ENCODE measurements at regions not wholly inside any gene's neighbourhood (a gene's known extent, or its start where the extent isn't known, plus 50 kb on each side); places are given as distances from the start of the nearest gene placed in this dataset.

GRCh38 chr1:106217765-106218164 lies 838.7 kb upstream of the PRMT6 start:
- TF ChIP-seq EZH2phosphoT487 (IDR thresholded peaks at IDR 0.05; ENCODE audit: borderline replicate concordance, low read depth, low read length), result no peak
- TF ChIP-seq, protein P1, sequence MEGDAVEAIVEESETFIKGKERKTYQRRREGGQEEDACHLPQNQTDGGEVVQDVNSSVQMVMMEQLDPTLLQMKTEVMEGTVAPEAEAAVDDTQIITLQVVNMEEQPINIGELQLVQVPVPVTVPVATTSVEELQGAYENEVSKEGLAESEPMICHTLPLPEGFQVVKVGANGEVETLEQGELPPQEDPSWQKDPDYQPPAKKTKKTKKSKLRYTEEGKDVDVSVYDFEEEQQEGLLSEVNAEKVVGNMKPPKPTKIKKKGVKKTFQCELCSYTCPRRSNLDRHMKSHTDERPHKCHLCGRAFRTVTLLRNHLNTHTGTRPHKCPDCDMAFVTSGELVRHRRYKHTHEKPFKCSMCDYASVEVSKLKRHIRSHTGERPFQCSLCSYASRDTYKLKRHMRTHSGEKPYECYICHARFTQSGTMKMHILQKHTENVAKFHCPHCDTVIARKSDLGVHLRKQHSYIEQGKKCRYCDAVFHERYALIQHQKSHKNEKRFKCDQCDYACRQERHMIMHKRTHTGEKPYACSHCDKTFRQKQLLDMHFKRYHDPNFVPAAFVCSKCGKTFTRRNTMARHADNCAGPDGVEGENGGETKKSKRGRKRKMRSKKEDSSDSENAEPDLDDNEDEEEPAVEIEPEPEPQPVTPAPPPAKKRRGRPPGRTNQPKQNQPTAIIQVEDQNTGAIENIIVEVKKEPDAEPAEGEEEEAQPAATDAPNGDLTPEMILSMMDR (conservative IDR thresholded peaks at IDR 0.05; ENCODE audit: low read length), result no peak

Data from OCI-LY7 (cell line).